GM19395 (cell line): ENCODE measurements at regions not wholly inside any gene's neighbourhood (a gene's known extent, or its start where the extent isn't known, plus 50 kb on each side); places are given as distances from the start of the nearest gene placed in this dataset.
"Not testable (repeated sequence)": the region's sequence is repeated elsewhere in the genome, so short reads cannot be mapped to it uniquely, and the experiment has no call there.

Experiments
- ATAC-seq: cut with Tn5 transposase; IDR thresholded peaks from one replicate; pipeline ENCODE4 v1.9.1; 2021; ENCODE audit warnings: mild to moderate bottlenecking, moderate library complexity; ENCODE audit not compliant: unreplicated experiment

GRCh38 chr6:155830531-155830930 lies 374.9 kb upstream of the NOX3 start:
- ATAC-seq, result no peak

- no peak for ATAC-seq
These were observed 374.0 kb upstream of the NOX3 start for GRCh38 chr6:155829646-155830045.

GRCh38 chr6:155828989-155829388 lies 373.4 kb upstream of the NOX3 start:
- ATAC-seq, result no peak

GRCh38 chr6:155818698-155819097 lies 363.1 kb upstream of the NOX3 start:
- ATAC-seq, result no peak

GRCh38 chr6:155813548-155813947 lies 357.9 kb upstream of the NOX3 start:
- ATAC-seq, result no peak

- no peak for ATAC-seq
These were observed 351.6 kb upstream of the NOX3 start for GRCh38 chr6:155807243-155807642.

- no peak for ATAC-seq
These were observed 345.4 kb upstream of the NOX3 start for GRCh38 chr6:155801046-155801445.

GRCh38 chr6:155798876-155799275 lies 343.2 kb upstream of the NOX3 start:
- not testable (repeated sequence) for ATAC-seq

GRCh38 chr6:155795173-155795796 lies 339.6 kb upstream of the NOX3 start:
- no peak for ATAC-seq

- no peak for ATAC-seq
These were observed 336.3 kb upstream of the NOX3 start for GRCh38 chr6:155791891-155792290.

GRCh38 chr6:155791186-155791585 lies 335.5 kb upstream of the NOX3 start:
- ATAC-seq, result no peak

- no peak for ATAC-seq
These were observed 331.5 kb upstream of the NOX3 start for GRCh38 chr6:155787168-155787567.

- ATAC-seq, result no peak
These were observed 330.9 kb upstream of the NOX3 start for GRCh38 chr6:155786528-155786927.

GRCh38 chr6:155782739-155783459 lies 327.3 kb upstream of the NOX3 start:
- no peak for ATAC-seq

GRCh38 chr6:155782320-155782731 lies 326.7 kb upstream of the NOX3 start:
- no peak for ATAC-seq

GRCh38 chr6:155779456-155779855 lies 323.8 kb upstream of the NOX3 start:
- no peak for ATAC-seq

- no peak for ATAC-seq
These were observed 322.7 kb upstream of the NOX3 start for GRCh38 chr6:155778336-155778735.

GRCh38 chr6:155771822-155772221 lies 316.2 kb upstream of the NOX3 start:
- ATAC-seq, result no peak

- ATAC-seq, result no peak
These were observed 315.2 kb upstream of the NOX3 start for GRCh38 chr6:155770856-155771255.

GRCh38 chr6:155770313-155770712 lies 314.7 kb upstream of the NOX3 start:
- ATAC-seq, result no peak

GRCh38 chr6:155765275-155766194 lies 309.9 kb upstream of the NOX3 start:
- ATAC-seq, result no peak

GRCh38 chr6:155762649-155763048 lies 307.0 kb upstream of the NOX3 start:
- no peak for ATAC-seq
